HEK293 (cell line): ENCODE measurements at regions not wholly inside any gene's neighbourhood (a gene's known extent, or its start where the extent isn't known, plus 50 kb on each side); places are given as distances from the start of the nearest gene placed in this dataset.

ENCODE experiments used
- CTCF ChIA-PET: fragments of 350-600 bp; formaldehyde crosslinking; extraction: SDS; loops from one replicate; lab custom pipeline; 2021; ENCODE audit warnings: antibody characterized with exemption; lab: Yijun Ruan, JAX
- POLR2A ChIA-PET: fragments of 300-600 bp; formaldehyde crosslinking; extraction: SDS; loops from one replicate; lab custom pipeline; 2020; ENCODE audit warnings: antibody characterized with exemption, inconsistent platforms; lab: Yijun Ruan, JAX
- H3K27ac ChIP-seq: fragments of 200-500 bp; sonication (Bioruptor generic); 2 replicates; pipeline ENCODE4 v1.5.1; 2014; ENCODE audit warnings: low read depth, low read length, control low read depth, inconsistent platforms; ENCODE audit errors: extremely low read depth
- H3K36me3 ChIP-seq, 2 experiments: fragments of 200-500 bp in 1 of 2; sonication (Bioruptor generic) in 1 of 2; 1 replicate in 1 of 2; 2 replicates in 1 of 2; pipeline ENCODE4 v1.5.1; 2014 to 2017; ENCODE audit warnings: inconsistent platforms in 2 of 2, low read length in 2 of 2; ENCODE audit not compliant: control insufficient read depth in 2 of 2, insufficient read depth in 1 of 2
- H3K4me1 ChIP-seq: fragments of 200-500 bp; sonication (Bioruptor generic); 2 replicates; pipeline ENCODE4 v1.5.1; 2014; ENCODE audit warnings: mild to moderate bottlenecking, low read length, inconsistent platforms; ENCODE audit not compliant: control insufficient read depth, insufficient read depth
- H3K4me3 ChIP-seq: 2 replicates; pipeline ENCODE4 v1.5.1; 2011; ENCODE audit warnings: low read depth, mild to moderate bottlenecking, control low read depth, low read length, moderate library complexity
- H3K9me3 ChIP-seq: fragments of 200-500 bp; sonication (Bioruptor generic); 2 replicates; pipeline ENCODE4 v1.5.1; 2014; ENCODE audit warnings: low read depth, low read length, inconsistent platforms; ENCODE audit not compliant: control insufficient read depth, insufficient read depth
- ATF2 ChIP-seq: fragments of 450-650 bp; formaldehyde crosslinking; IDR thresholded peaks from 2 replicates; pipeline ENCODE4 v1.5.1; 2016; ENCODE audit warnings: missing biosample characterization, missing genetic modification characterization, low read depth
- GLIS2 ChIP-seq: fragments of 450-650 bp; formaldehyde crosslinking; IDR thresholded peaks from 2 replicates; pipeline ENCODE4 v1.5.1; 2016; ENCODE audit warnings: missing biosample characterization, missing genetic modification characterization
- IKZF3 ChIP-seq: fragments of 450-650 bp; IDR thresholded peaks from 2 replicates; pipeline ENCODE4 v1.5.0; 2018; ENCODE audit warnings: missing biosample characterization, mild to moderate bottlenecking, missing genetic modification characterization, moderate library complexity
- OSR2 ChIP-seq: fragments of 450-650 bp; formaldehyde crosslinking; IDR thresholded peaks from 2 replicates; pipeline ENCODE4 v1.5.1; 2016; ENCODE audit warnings: missing biosample characterization, missing genetic modification characterization
- REPIN1 ChIP-seq: fragments of 450-650 bp; formaldehyde crosslinking; IDR thresholded peaks from 2 replicates; pipeline ENCODE4 v1.5.1; 2017; ENCODE audit warnings: missing biosample characterization, missing genetic modification characterization, low read depth
- ZFHX2 ChIP-seq: fragments of 450-650 bp; formaldehyde crosslinking; conservative IDR thresholded peaks from 2 replicates; pipeline ENCODE4 v1.5.1; 2016; ENCODE audit warnings: missing biosample characterization, missing genetic modification characterization
- ZNF10 ChIP-seq: fragments of 450-650 bp; formaldehyde crosslinking; IDR thresholded peaks from 2 replicates; pipeline ENCODE4 v1.5.1; 2017; ENCODE audit warnings: missing biosample characterization, missing genetic modification characterization
- ZNF121 ChIP-seq: fragments of 450-650 bp; formaldehyde crosslinking; IDR thresholded peaks from 2 replicates; pipeline ENCODE4 v1.5.1; 2016; ENCODE audit warnings: missing biosample characterization, missing genetic modification characterization
- ZNF133 ChIP-seq: fragments of 450-650 bp; formaldehyde crosslinking; IDR thresholded peaks from 2 replicates; pipeline ENCODE4 v1.5.1; 2016; ENCODE audit warnings: missing biosample characterization, missing genetic modification characterization
- ZNF157 ChIP-seq: fragments of 450-650 bp; formaldehyde crosslinking; IDR thresholded peaks from 2 replicates; pipeline ENCODE4 v1.5.1; 2016; ENCODE audit warnings: missing biosample characterization, missing genetic modification characterization
- ZNF174 ChIP-seq: fragments of 450-650 bp; formaldehyde crosslinking; IDR thresholded peaks from 2 replicates; pipeline ENCODE4 v1.5.0; 2017; ENCODE audit warnings: missing biosample characterization, mild to moderate bottlenecking, missing genetic modification characterization
- ZNF211 ChIP-seq: fragments of 450-650 bp; formaldehyde crosslinking; IDR thresholded peaks from 2 replicates; pipeline ENCODE4 v1.5.1; 2016; ENCODE audit warnings: low read depth, missing biosample characterization, missing genetic modification characterization
- ZNF266 ChIP-seq: fragments of 450-650 bp; formaldehyde crosslinking; IDR thresholded peaks from 2 replicates; pipeline ENCODE4 v1.5.1; 2016; ENCODE audit warnings: missing biosample characterization, missing genetic modification characterization, low read depth
- ZNF416 ChIP-seq: fragments of 450-650 bp; formaldehyde crosslinking; IDR thresholded peaks from 2 replicates; pipeline ENCODE4 v1.5.1; 2016; ENCODE audit warnings: missing biosample characterization, missing genetic modification characterization
- ZNF426 ChIP-seq: fragments of 450-650 bp; formaldehyde crosslinking; IDR thresholded peaks from 2 replicates; pipeline ENCODE4 v1.5.1; 2017; ENCODE audit warnings: missing biosample characterization, missing genetic modification characterization, mild to moderate bottlenecking, inconsistent platforms, moderate library complexity
- ZNF510 ChIP-seq: fragments of 450-650 bp; formaldehyde crosslinking; IDR thresholded peaks from 2 replicates; pipeline ENCODE4 v1.5.1; 2018; ENCODE audit warnings: mild to moderate bottlenecking, missing genetic modification characterization, missing biosample characterization; ENCODE audit not compliant: insufficient replicate concordance
- ZNF530 ChIP-seq: fragments of 450-650 bp; formaldehyde crosslinking; IDR thresholded peaks from 2 replicates; pipeline ENCODE4 v1.5.1; 2016; ENCODE audit warnings: low read depth, missing biosample characterization, missing genetic modification characterization
- ZNF558 ChIP-seq: fragments of 450-650 bp; formaldehyde crosslinking; IDR thresholded peaks from 2 replicates; pipeline ENCODE4 v1.5.1; 2016; ENCODE audit warnings: missing biosample characterization, missing genetic modification characterization
- ZNF626 ChIP-seq: fragments of 450-650 bp; sonication (Bioruptor Pico); formaldehyde crosslinking; IDR thresholded peaks from 2 replicates; pipeline ENCODE4 v1.5.1; 2018; ENCODE audit warnings: missing biosample characterization, missing genetic modification characterization, inconsistent platforms
- ZNF654 ChIP-seq: fragments of 450-650 bp; formaldehyde crosslinking; IDR thresholded peaks from 2 replicates; pipeline ENCODE4 v1.5.1; 2016; ENCODE audit warnings: low read depth, missing biosample characterization, missing genetic modification characterization
- ZNF837 ChIP-seq: fragments of 450-650 bp; formaldehyde crosslinking; IDR thresholded peaks from 2 replicates; pipeline ENCODE4 v1.5.1; 2016; ENCODE audit warnings: missing biosample characterization, missing genetic modification characterization
- ZSCAN4 ChIP-seq: fragments of 450-650 bp; formaldehyde crosslinking; IDR thresholded peaks from 2 replicates; pipeline ENCODE4 v1.5.1; 2017; ENCODE audit warnings: missing biosample characterization, missing genetic modification characterization
- TF ChIP-seq, protein P1 (sequence below): fragments of 450-650 bp; formaldehyde crosslinking; IDR thresholded peaks from 2 replicates; pipeline ENCODE4 v1.5.1; 2016; ENCODE audit warnings: missing biosample characterization, missing genetic modification characterization

- Histone ChIP-seq H3K27ac (no peak overlapping the region), H3K36me3 (no peaks in the 10 kb centered on the region), H3K9me3 (no peaks in the 10 kb centered on the region), H3K4me3 (no peak overlapping the region), H3K4me1 (no peaks in the 10 kb centered on the region)
- TF ChIP-seq ZNF416 (tag by site-specific recombination), result no peak
- TF ChIP-seq ZNF558 (tag by site-specific recombination), result no peak
- TF ChIP-seq ZFHX2 (tag by site-specific recombination), result no peak
- TF ChIP-seq, protein P1, sequence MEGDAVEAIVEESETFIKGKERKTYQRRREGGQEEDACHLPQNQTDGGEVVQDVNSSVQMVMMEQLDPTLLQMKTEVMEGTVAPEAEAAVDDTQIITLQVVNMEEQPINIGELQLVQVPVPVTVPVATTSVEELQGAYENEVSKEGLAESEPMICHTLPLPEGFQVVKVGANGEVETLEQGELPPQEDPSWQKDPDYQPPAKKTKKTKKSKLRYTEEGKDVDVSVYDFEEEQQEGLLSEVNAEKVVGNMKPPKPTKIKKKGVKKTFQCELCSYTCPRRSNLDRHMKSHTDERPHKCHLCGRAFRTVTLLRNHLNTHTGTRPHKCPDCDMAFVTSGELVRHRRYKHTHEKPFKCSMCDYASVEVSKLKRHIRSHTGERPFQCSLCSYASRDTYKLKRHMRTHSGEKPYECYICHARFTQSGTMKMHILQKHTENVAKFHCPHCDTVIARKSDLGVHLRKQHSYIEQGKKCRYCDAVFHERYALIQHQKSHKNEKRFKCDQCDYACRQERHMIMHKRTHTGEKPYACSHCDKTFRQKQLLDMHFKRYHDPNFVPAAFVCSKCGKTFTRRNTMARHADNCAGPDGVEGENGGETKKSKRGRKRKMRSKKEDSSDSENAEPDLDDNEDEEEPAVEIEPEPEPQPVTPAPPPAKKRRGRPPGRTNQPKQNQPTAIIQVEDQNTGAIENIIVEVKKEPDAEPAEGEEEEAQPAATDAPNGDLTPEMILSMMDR (tag by site-specific recombination), result no peak
- no peak for TF ChIP-seq ZNF157 (tag by site-specific recombination)
- TF ChIP-seq ZNF211, result no peak
- no peak for TF ChIP-seq ZNF510
- TF ChIP-seq ZNF10 (tag by site-specific recombination), result no peak
- TF ChIP-seq ZSCAN4 (tag by site-specific recombination), result no peak
- TF ChIP-seq ZNF837 (tag by site-specific recombination), result no peak
- TF ChIP-seq ZNF133 (tag by site-specific recombination), result no peak
- no peak for TF ChIP-seq OSR2
- POLR2A ChIA-PET, result no interaction called here
- CTCF ChIA-PET, result no interaction called here
Observed at GRCh38 chr14:61196034-61196433, 85.1 kb downstream of the TMEM30B start.

- ChIA-PET CTCF (no interaction called here), POLR2A (no interaction called here)
- no peak overlapping the region for H3K27ac ChIP-seq
- no peaks in the 10 kb centered on the region for H3K9me3 ChIP-seq
- TF ChIP-seq ZNF626 (tag by site-specific recombination), result no peak
- H3K4me1 ChIP-seq, result no peaks in the 10 kb centered on the region
- no peak overlapping the region for H3K4me3 ChIP-seq
- no peaks in the 10 kb centered on the region for H3K36me3 ChIP-seq
Observed at GRCh38 chr14:61193476-61193875, 87.7 kb downstream of the TMEM30B start.

GRCh38 chr14:61192989-61193388, 88.1 kb downstream of the TMEM30B start:
- CTCF ChIA-PET, result interaction anchor here (1.0 kb wide), 1 partner anchor 59 kb away, joined by 4 read pairs; no protein-coding TSS in a partner anchor
- Histone ChIP-seq H3K4me1 (no peaks in the 10 kb centered on the region), H3K4me3 (no peak overlapping the region), H3K36me3 (no peaks in the 10 kb centered on the region), H3K27ac (no peak overlapping the region), H3K9me3 (no peaks in the 10 kb centered on the region)
- POLR2A ChIA-PET, result no interaction called here
- TF ChIP-seq ZNF530 (tag by site-specific recombination) (no peak), GLIS2 (tag by site-specific recombination) (no peak), ZNF266 (tag by site-specific recombination) (no peak), ZNF133 (tag by site-specific recombination) (no peak), REPIN1 (tag by site-specific recombination) (no peak)

GRCh38 chr14:61191733-61192132, 89.4 kb downstream of the TMEM30B start:
- no peaks in the 10 kb centered on the region for H3K36me3 ChIP-seq
- H3K4me3 ChIP-seq, result no peak overlapping the region
- no peaks in the 10 kb centered on the region for H3K9me3 ChIP-seq
- ChIA-PET CTCF (no interaction called here), POLR2A (no interaction called here)
- peaks cover 2% of the 10 kb centered on the region for H3K4me1 ChIP-seq
- no peak overlapping the region for H3K27ac ChIP-seq
- no peak for TF ChIP-seq IKZF3 (tag by site-specific recombination)
- no peak for TF ChIP-seq ZNF426 (tag by site-specific recombination)
- TF ChIP-seq ZNF121 (tag by site-specific recombination), result no peak
- TF ChIP-seq ZNF174, result no peak
- TF ChIP-seq ZNF654, result no peak
- TF ChIP-seq ZNF416 (tag by site-specific recombination), result no peak
- no peak for TF ChIP-seq ATF2 (tag by site-specific recombination)
